ENCODE measurements at regions not wholly inside any gene's neighbourhood (a gene's known extent, or its start where the extent isn't known, plus 50 kb on each side); places are given as distances from the start of the nearest gene placed in this dataset.

GRCh38 chr5:148884339-148885020 is 58.1 kb downstream of the ADRB2 start (continued):
- TF ChIP-seq, protein P1, sequence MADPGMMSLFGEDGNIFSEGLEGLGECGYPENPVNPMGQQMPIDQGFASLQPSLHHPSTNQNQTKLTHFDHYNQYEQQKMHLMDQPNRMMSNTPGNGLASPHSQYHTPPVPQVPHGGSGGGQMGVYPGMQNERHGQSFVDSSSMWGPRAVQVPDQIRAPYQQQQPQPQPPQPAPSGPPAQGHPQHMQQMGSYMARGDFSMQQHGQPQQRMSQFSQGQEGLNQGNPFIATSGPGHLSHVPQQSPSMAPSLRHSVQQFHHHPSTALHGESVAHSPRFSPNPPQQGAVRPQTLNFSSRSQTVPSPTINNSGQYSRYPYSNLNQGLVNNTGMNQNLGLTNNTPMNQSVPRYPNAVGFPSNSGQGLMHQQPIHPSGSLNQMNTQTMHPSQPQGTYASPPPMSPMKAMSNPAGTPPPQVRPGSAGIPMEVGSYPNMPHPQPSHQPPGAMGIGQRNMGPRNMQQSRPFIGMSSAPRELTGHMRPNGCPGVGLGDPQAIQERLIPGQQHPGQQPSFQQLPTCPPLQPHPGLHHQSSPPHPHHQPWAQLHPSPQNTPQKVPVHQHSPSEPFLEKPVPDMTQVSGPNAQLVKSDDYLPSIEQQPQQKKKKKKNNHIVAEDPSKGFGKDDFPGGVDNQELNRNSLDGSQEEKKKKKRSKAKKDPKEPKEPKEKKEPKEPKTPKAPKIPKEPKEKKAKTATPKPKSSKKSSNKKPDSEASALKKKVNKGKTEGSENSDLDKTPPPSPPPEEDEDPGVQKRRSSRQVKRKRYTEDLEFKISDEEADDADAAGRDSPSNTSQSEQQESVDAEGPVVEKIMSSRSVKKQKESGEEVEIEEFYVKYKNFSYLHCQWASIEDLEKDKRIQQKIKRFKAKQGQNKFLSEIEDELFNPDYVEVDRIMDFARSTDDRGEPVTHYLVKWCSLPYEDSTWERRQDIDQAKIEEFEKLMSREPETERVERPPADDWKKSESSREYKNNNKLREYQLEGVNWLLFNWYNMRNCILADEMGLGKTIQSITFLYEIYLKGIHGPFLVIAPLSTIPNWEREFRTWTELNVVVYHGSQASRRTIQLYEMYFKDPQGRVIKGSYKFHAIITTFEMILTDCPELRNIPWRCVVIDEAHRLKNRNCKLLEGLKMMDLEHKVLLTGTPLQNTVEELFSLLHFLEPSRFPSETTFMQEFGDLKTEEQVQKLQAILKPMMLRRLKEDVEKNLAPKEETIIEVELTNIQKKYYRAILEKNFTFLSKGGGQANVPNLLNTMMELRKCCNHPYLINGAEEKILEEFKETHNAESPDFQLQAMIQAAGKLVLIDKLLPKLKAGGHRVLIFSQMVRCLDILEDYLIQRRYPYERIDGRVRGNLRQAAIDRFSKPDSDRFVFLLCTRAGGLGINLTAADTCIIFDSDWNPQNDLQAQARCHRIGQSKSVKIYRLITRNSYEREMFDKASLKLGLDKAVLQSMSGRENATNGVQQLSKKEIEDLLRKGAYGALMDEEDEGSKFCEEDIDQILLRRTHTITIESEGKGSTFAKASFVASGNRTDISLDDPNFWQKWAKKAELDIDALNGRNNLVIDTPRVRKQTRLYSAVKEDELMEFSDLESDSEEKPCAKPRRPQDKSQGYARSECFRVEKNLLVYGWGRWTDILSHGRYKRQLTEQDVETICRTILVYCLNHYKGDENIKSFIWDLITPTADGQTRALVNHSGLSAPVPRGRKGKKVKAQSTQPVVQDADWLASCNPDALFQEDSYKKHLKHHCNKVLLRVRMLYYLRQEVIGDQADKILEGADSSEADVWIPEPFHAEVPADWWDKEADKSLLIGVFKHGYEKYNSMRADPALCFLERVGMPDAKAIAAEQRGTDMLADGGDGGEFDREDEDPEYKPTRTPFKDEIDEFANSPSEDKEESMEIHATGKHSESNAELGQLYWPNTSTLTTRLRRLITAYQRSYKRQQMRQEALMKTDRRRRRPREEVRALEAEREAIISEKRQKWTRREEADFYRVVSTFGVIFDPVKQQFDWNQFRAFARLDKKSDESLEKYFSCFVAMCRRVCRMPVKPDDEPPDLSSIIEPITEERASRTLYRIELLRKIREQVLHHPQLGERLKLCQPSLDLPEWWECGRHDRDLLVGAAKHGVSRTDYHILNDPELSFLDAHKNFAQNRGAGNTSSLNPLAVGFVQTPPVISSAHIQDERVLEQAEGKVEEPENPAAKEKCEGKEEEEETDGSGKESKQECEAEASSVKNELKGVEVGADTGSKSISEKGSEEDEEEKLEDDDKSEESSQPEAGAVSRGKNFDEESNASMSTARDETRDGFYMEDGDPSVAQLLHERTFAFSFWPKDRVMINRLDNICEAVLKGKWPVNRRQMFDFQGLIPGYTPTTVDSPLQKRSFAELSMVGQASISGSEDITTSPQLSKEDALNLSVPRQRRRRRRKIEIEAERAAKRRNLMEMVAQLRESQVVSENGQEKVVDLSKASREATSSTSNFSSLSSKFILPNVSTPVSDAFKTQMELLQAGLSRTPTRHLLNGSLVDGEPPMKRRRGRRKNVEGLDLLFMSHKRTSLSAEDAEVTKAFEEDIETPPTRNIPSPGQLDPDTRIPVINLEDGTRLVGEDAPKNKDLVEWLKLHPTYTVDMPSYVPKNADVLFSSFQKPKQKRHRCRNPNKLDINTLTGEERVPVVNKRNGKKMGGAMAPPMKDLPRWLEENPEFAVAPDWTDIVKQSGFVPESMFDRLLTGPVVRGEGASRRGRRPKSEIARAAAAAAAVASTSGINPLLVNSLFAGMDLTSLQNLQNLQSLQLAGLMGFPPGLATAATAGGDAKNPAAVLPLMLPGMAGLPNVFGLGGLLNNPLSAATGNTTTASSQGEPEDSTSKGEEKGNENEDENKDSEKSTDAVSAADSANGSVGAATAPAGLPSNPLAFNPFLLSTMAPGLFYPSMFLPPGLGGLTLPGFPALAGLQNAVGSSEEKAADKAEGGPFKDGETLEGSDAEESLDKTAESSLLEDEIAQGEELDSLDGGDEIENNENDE (IDR thresholded peaks at IDR 0.05; ENCODE audit: insufficient replicate concordance, low read length): no peak
- TF ChIP-seq JUN (IDR thresholded peaks at IDR 0.05; ENCODE audit: low read depth, low read length): no peak
- no peak for TF ChIP-seq MAX (IDR thresholded peaks at IDR 0.05)

Data from H1 (cell line).